HG03457 (cell line): ENCODE measurements at regions not wholly inside any gene's neighbourhood (a gene's known extent, or its start where the extent isn't known, plus 50 kb on each side); places are given as distances from the start of the nearest gene placed in this dataset.

ENCODE experiments used
- ATAC-seq: cut with Tn5 transposase; IDR thresholded peaks from one replicate; pipeline ENCODE4 v1.9.1; 2021; ENCODE audit warnings: moderate number of reproducible peaks; ENCODE audit not compliant: unreplicated experiment

GRCh38 chr9:108565651-108566378 lies 290.0 kb downstream of the ACTL7B start:
- peak; percentile 72 for ATAC-seq

GRCh38 chr9:108562176-108562575 lies 293.6 kb downstream of the ACTL7B start:
- no peak for ATAC-seq

- no peak for ATAC-seq
Measured at GRCh38 chr9:108559432-108559831, 296.4 kb downstream of the ACTL7B start.

- no peak for ATAC-seq
Measured at GRCh38 chr9:108554831-108555230, 301.0 kb downstream of the ACTL7B start.

GRCh38 chr9:108553111-108553635 lies 302.6 kb downstream of the ACTL7B start:
- ATAC-seq: no peak

- ATAC-seq: no peak
Measured at GRCh38 chr9:108552459-108553040, 303.2 kb downstream of the ACTL7B start.

- no peak for ATAC-seq
Measured at GRCh38 chr9:108551030-108551841, 304.6 kb downstream of the ACTL7B start.

GRCh38 chr9:108550106-108550505 lies 305.7 kb downstream of the ACTL7B start:
- no peak for ATAC-seq

GRCh38 chr9:108549184-108549583 lies 306.6 kb downstream of the ACTL7B start:
- no peak for ATAC-seq

GRCh38 chr9:108547411-108548135 lies 308.2 kb downstream of the ACTL7B start:
- ATAC-seq: no peak

- ATAC-seq: no peak
Measured at GRCh38 chr9:108546215-108546614, 309.6 kb downstream of the ACTL7B start.

- no peak for ATAC-seq
Measured at GRCh38 chr9:108545436-108545835, 310.4 kb downstream of the ACTL7B start.

- no peak for ATAC-seq
Measured at GRCh38 chr9:108544866-108545265, 310.9 kb downstream of the ACTL7B start.

- no peak for ATAC-seq
Measured at GRCh38 chr9:108543251-108543778, 312.5 kb downstream of the ACTL7B start.

- no peak for ATAC-seq
Measured at GRCh38 chr9:108537756-108538155, 318.0 kb downstream of the ACTL7B start.

- ATAC-seq: no peak
Measured at GRCh38 chr9:108536836-108537601, 318.8 kb downstream of the ACTL7B start.

GRCh38 chr9:108535526-108535925 lies 320.3 kb downstream of the ACTL7B start:
- ATAC-seq: no peak

GRCh38 chr9:108534741-108535140 lies 321.0 kb downstream of the ACTL7B start:
- no peak for ATAC-seq

GRCh38 chr9:108530141-108530540 lies 325.6 kb downstream of the ACTL7B start:
- ATAC-seq: no peak

GRCh38 chr9:108528231-108528630 lies 327.6 kb downstream of the ACTL7B start:
- ATAC-seq: no peak
